ENCODE measurements at regions not wholly inside any gene's neighbourhood (a gene's known extent, or its start where the extent isn't known, plus 50 kb on each side); places are given as distances from the start of the nearest gene placed in this dataset.

DNA sequence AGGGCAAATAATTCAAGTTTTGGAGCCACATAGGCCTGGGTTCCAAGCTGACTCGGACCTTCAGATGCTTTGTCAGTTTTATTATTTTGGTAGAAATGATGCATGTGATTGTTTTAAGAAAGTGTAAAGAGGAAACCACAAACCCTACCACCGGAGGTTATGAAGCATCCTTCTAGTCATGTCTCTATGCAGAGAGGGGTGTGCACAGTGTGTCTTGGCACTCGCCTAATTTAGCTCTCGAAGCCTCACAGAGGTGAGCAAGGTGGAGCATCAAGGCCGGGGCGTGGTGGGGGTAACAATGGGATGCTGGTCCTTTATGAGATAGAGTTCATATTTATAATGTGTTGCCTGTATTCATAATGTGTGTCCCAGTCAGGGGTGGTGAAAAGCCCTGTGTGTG, 63.7 kb upstream of the SMAD6 start:
- Histone ChIP-seq H2BK5ac (ENCODE audit: low read depth, low read length) (no peak overlapping the region), H2AK5ac (ENCODE audit: low read depth, low read length) (no peak overlapping the region), H3K27me3 (replicated peaks in 1 of 4; ENCODE audit: control insufficient read depth in 3 of 4, extremely low read depth in 1 of 4, insufficient read depth in 3 of 4, low read length in 3 of 4) (no peaks in the 10 kb centered on the region), H3K4me1 (replicated peaks in 1 of 4; ENCODE audit: control insufficient read depth in 3 of 4, insufficient read depth in 4 of 4, low read length in 3 of 4) (peaks cover 0 to 8% (median 2%) of the 10 kb centered on the region in 4 experiments; a peak in 6 of 7 replicates), H3K4me2 (ENCODE audit: insufficient read depth in 1 of 2, low read depth in 2 of 2, low read length in 2 of 2) (no peak overlapping the region), H2BK12ac (ENCODE audit: low read depth, low read length) (no peak overlapping the region), H3K36me3 (ENCODE audit: control insufficient read depth in 2 of 4, insufficient read depth in 4 of 4, low read length in 3 of 4) (no peaks in the 10 kb centered on the region), H3K23ac (ENCODE audit: insufficient read length) (no peak overlapping the region), H2BK120ac (replicated peaks; ENCODE audit: low read depth, low read length) (no peak overlapping the region), H3K23me2 (ENCODE audit: low read depth, low read length) (no peaks in the 10 kb centered on the region), H3K4ac (replicated peaks; ENCODE audit: insufficient read length, low read depth, low read length) (no peak overlapping the region), H2BK15ac (ENCODE audit: low read length) (no peak overlapping the region), H3K4me3 (ENCODE audit: extremely low read depth in 1 of 4, insufficient read depth in 2 of 4, low read depth in 3 of 4, low read length in 4 of 4) (no peak overlapping the region), H4K91ac (replicated peaks; ENCODE audit: insufficient read length, low read length) (no peak overlapping the region), H2AFZ (ENCODE audit: low read length) (no peak overlapping the region), H2BK20ac (ENCODE audit: low read length) (no peak overlapping the region), H4K8ac (ENCODE audit: extremely low read depth, insufficient read depth, low read length) (no peak overlapping the region), H3K79me2 (ENCODE audit: control insufficient read depth in 1 of 2, insufficient read depth in 2 of 2, low read length in 2 of 2) (no peaks in the 10 kb centered on the region), H3K27ac (ENCODE audit: low read depth, low read length) (no peak overlapping the region), H3K56ac (replicated peaks; ENCODE audit: insufficient read length, low read depth, low read length) (no peak overlapping the region), H3K9ac (replicated peaks in 1 of 4; ENCODE audit: extremely low read depth in 1 of 4, low read depth in 3 of 4, low read length in 3 of 4) (no peak overlapping the region), H3K18ac (ENCODE audit: extremely low read depth, low read length) (no peak overlapping the region), H3K14ac (ENCODE audit: insufficient read length) (no peak overlapping the region), H3K79me1 (ENCODE audit: low read depth, low read length) (no peaks in the 10 kb centered on the region), H3K9me3 (ENCODE audit: insufficient read depth in 2 of 2, low read depth in 1 of 2, low read length in 1 of 2) (no peaks in the 10 kb centered on the region), H4K20me1 (replicated peaks in 1 of 2; ENCODE audit: control insufficient read depth in 1 of 2, insufficient read depth in 2 of 2, low read length in 2 of 2) (no peaks in the 10 kb centered on the region), H4K5ac (ENCODE audit: insufficient read length, low read depth, low read length) (no peak overlapping the region)
- ChIA-PET POLR2A (ENCODE audit: partially characterized antibody) (interaction anchor here (1.0 to 1.8 kb wide), 3 partner anchors 9 to 62 kb away, joined by 3 to 4 read pairs (median 3); no protein-coding TSS in a partner anchor), CTCF (ENCODE audit: partially characterized antibody) (interaction anchor here (1.0 to 1.9 kb wide), 9 partner anchors 10 to 69 kb away, joined by 3 to 8 read pairs (median 4); no protein-coding TSS in a partner anchor)
- no peak for DNase-seq (ENCODE audit: low read depth in 1 of 2, low spot score in 2 of 2)
- 89% methylated on average over 6 of the region's 6 CpGs; no CpG with 5 or more reads in 1 of the 2 experiments for WGBS, 2 experiments (ENCODE audit: extremely low coverage in 1 of 2, insufficient coverage in 1 of 2, insufficient read length in 1 of 2, insufficient replicate concordance in 2 of 2, low coverage in 1 of 2, low lambda C conversion rate in 2 of 2, missing lambda C conversion rate in 1 of 2)
- FAIRE-seq: no peak
- TF ChIP-seq PHF8 (conservative IDR thresholded peaks at IDR 0.05; ENCODE audit: low read depth, low read length): no peak
- no peak for TF ChIP-seq USF2 (IDR thresholded peaks at IDR 0.05; ENCODE audit: low read length)
- no peak for TF ChIP-seq POU5F1 (IDR thresholded peaks at IDR 0.05; ENCODE audit: low read depth, low read length)
- no peak for TF ChIP-seq RXRA (IDR thresholded peaks at IDR 0.05; ENCODE audit: insufficient read depth, low read depth, low read length)
- no peak for TF ChIP-seq SIX5 (IDR thresholded peaks at IDR 0.05; ENCODE audit: low read depth, low read length)
- TF ChIP-seq GTF2F1 (IDR thresholded peaks at IDR 0.05; ENCODE audit: borderline replicate concordance, low read depth, low read length): no peak
- TF ChIP-seq EP300 (IDR thresholded peaks at IDR 0.05; ENCODE audit: borderline replicate concordance in 1 of 2, low read depth in 2 of 2, low read length in 2 of 2): no peak
- TF ChIP-seq TAF7 (optimal IDR thresholded peaks at IDR 0.05; ENCODE audit: borderline replicate concordance, low read depth, low read length): no peak
- no peak for TF ChIP-seq EGR1 (IDR thresholded peaks at IDR 0.05; ENCODE audit: borderline replicate concordance, low read depth, low read length)
- no peak for TF ChIP-seq MAFK (IDR thresholded peaks at IDR 0.05; ENCODE audit: low read depth, low read length)
- TF ChIP-seq SAP30 (IDR thresholded peaks at IDR 0.05; ENCODE audit: insufficient read depth, insufficient replicate concordance, low read length): no peak
